H1 (cell line): ENCODE measurements at regions not wholly inside any gene's neighbourhood (a gene's known extent, or its start where the extent isn't known, plus 50 kb on each side); places are given as distances from the start of the nearest gene placed in this dataset.

Experiments used
- CTCF ChIA-PET: fragments of 300-600 bp; sonication (Branson Sonifier 250); formaldehyde crosslinking; loops from one replicate; lab custom pipeline; 2021; ENCODE audit not compliant: partially characterized antibody; lab: Charles Lee
- POLR2A ChIA-PET: fragments of 300-600 bp; sonication (Branson Sonifier 250); formaldehyde crosslinking; loops from one replicate; lab custom pipeline; 2021; ENCODE audit warnings: inconsistent platforms; ENCODE audit not compliant: partially characterized antibody; lab: Charles Lee
- DNase-seq, 2 experiments: peaks; one replicate each; pipeline versions ENCODE4 v3.0.0 to v3.0.0-alpha.2; 2010 to 2022; ENCODE audit warnings: low spot score in 2 of 2, low read depth in 1 of 2, mixed read lengths in 1 of 2
- FAIRE-seq: peaks from 2 replicates; lab custom pipeline; 2011; peaks lifted over from hg19 to GRCh38; lab: Jason Lieb, UNC
- H2AFZ ChIP-seq: 2 replicates; pipeline ENCODE4 v1.8.1; 2012; ENCODE audit warnings: low read length, inconsistent platforms
- H2AK5ac ChIP-seq: 2 replicates; pipeline ENCODE4 v1.6.1; 2013; ENCODE audit warnings: low read depth, low read length
- H2BK120ac ChIP-seq: replicated peaks from 2 replicates; pipeline ENCODE3; 2013; ENCODE audit warnings: low read depth, low read length, inconsistent platforms
- H2BK12ac ChIP-seq: 2 replicates; pipeline ENCODE4 v1.6.1; 2013; ENCODE audit warnings: low read depth, low read length
- H2BK15ac ChIP-seq: 2 replicates; pipeline ENCODE4 v1.6.1; 2013; ENCODE audit warnings: low read length
- H2BK20ac ChIP-seq: 2 replicates; pipeline ENCODE4 v1.6.1; 2013; ENCODE audit warnings: low read length
- H2BK5ac ChIP-seq: 2 replicates; pipeline ENCODE4 v1.6.1; 2013; ENCODE audit warnings: low read depth, low read length
- H3K14ac ChIP-seq: 2 replicates; pipeline ENCODE4 v1.6.1; 2013; ENCODE audit warnings: inconsistent platforms; ENCODE audit not compliant: insufficient read length
- H3K18ac ChIP-seq: 2 replicates; pipeline ENCODE4 v1.6.1; 2013; ENCODE audit warnings: low read length; ENCODE audit errors: extremely low read depth
- H3K23ac ChIP-seq: 2 replicates; pipeline ENCODE4 v1.6.1; 2013; ENCODE audit warnings: inconsistent platforms; ENCODE audit not compliant: insufficient read length
- H3K23me2 ChIP-seq: 2 replicates; pipeline ENCODE4 v1.6.1; 2013; ENCODE audit warnings: low read depth, low read length
- H3K27ac ChIP-seq: 2 replicates; pipeline ENCODE4 v1.6.1; 2011; ENCODE audit warnings: low read depth, low read length, inconsistent platforms
- H3K27me3 ChIP-seq, 4 experiments: replicated peaks in 1 of 4; 1 replicate in 1 of 4; 2 replicates in 3 of 4; pipeline versions ENCODE4 v1.6.1 to v1.8.1; 2011 to 2013; ENCODE audit warnings: low read length in 3 of 4, mild to moderate bottlenecking in 3 of 4, inconsistent platforms in 2 of 4, mixed read lengths in 2 of 4, moderate library complexity in 1 of 4; ENCODE audit not compliant: control insufficient read depth in 3 of 4, insufficient read depth in 3 of 4; ENCODE audit errors: extremely low read depth in 1 of 4
- H3K36me3 ChIP-seq, 4 experiments: 2 replicates each; pipeline versions ENCODE4 v1.6.1 to v1.8.1; 2011 to 2013; ENCODE audit warnings: mild to moderate bottlenecking in 4 of 4, low read length in 3 of 4, moderate library complexity in 2 of 4, control low read depth in 1 of 4, inconsistent platforms in 1 of 4; ENCODE audit not compliant: insufficient read depth in 4 of 4, control insufficient read depth in 2 of 4
- H3K4ac ChIP-seq: replicated peaks from 2 replicates; pipeline ENCODE3; 2013; ENCODE audit warnings: low read length, low read depth, mixed read lengths, inconsistent platforms; ENCODE audit not compliant: insufficient read length
- H3K4me1 ChIP-seq, 4 experiments: replicated peaks in 1 of 4; 1 replicate in 1 of 4; 2 replicates in 3 of 4; pipeline versions ENCODE4 v1.6.1 to v1.8.1; 2011 to 2013; ENCODE audit warnings: low read length in 3 of 4, inconsistent platforms in 2 of 4, mixed read lengths in 1 of 4; ENCODE audit not compliant: insufficient read depth in 4 of 4, control insufficient read depth in 3 of 4
- H3K4me2 ChIP-seq, 2 experiments: 2 replicates each; pipeline versions ENCODE4 v1.6.1 to v1.8.1; 2011 to 2013; ENCODE audit warnings: low read depth in 2 of 2, low read length in 2 of 2, control low read depth in 1 of 2, inconsistent platforms in 1 of 2, mild to moderate bottlenecking in 1 of 2; ENCODE audit not compliant: insufficient read depth in 1 of 2
- H3K4me3 ChIP-seq, 4 experiments: fragments of 200-600, 300-600 bp in 1 of 4; sonication (generic), shearing (Covaris generic), sonication (Bioruptor Twin) in 1 of 4; 2 replicates each; pipeline versions ENCODE4 v1.5.1 to v1.8.1; 2011 to 2016; ENCODE audit warnings: low read length in 4 of 4, low read depth in 3 of 4, control low read depth in 2 of 4, inconsistent platforms in 2 of 4, mild to moderate bottlenecking in 2 of 4, mixed read lengths in 1 of 4, moderate library complexity in 1 of 4; ENCODE audit not compliant: insufficient read depth in 2 of 4; ENCODE audit errors: extremely low read depth in 1 of 4
- H3K56ac ChIP-seq: replicated peaks from 2 replicates; pipeline ENCODE3; 2013; ENCODE audit warnings: low read depth, mild to moderate bottlenecking, mixed read lengths, low read length, inconsistent platforms; ENCODE audit not compliant: insufficient read length
- H3K79me1 ChIP-seq: 2 replicates; pipeline ENCODE4 v1.6.1; 2013; ENCODE audit warnings: low read depth, low read length, control low read depth
- H3K79me2 ChIP-seq, 2 experiments: 2 replicates each; pipeline versions ENCODE4 v1.6.1 to v1.8.1; 2012 to 2013; ENCODE audit warnings: low read length in 2 of 2, mild to moderate bottlenecking in 2 of 2, inconsistent platforms in 1 of 2; ENCODE audit not compliant: insufficient read depth in 2 of 2, control insufficient read depth in 1 of 2
- H3K9ac ChIP-seq, 4 experiments: replicated peaks in 1 of 4; 1 replicate in 1 of 4; 2 replicates in 3 of 4; pipeline versions ENCODE4 v1.6.1 to v1.8.1; 2011 to 2013; ENCODE audit warnings: low read depth in 3 of 4, low read length in 3 of 4, control low read depth in 2 of 4, mild to moderate bottlenecking in 2 of 4, moderate library complexity in 2 of 4, inconsistent platforms in 1 of 4; ENCODE audit errors: extremely low read depth in 1 of 4
- H3K9me3 ChIP-seq, 2 experiments: 2 replicates each; pipeline versions ENCODE4 v1.6.1 to v1.8.1; 2012 to 2013; ENCODE audit warnings: mild to moderate bottlenecking in 2 of 2, moderate library complexity in 2 of 2, control low read depth in 1 of 2, inconsistent platforms in 1 of 2, low read depth in 1 of 2, low read length in 1 of 2, mixed read lengths in 1 of 2; ENCODE audit not compliant: insufficient read depth in 2 of 2
- H4K20me1 ChIP-seq, 2 experiments: replicated peaks in 1 of 2; 2 replicates each; pipeline versions ENCODE3 to v1.8.1; 2011 to 2013; ENCODE audit warnings: inconsistent platforms in 2 of 2, low read length in 2 of 2, mild to moderate bottlenecking in 1 of 2; ENCODE audit not compliant: insufficient read depth in 2 of 2, control insufficient read depth in 1 of 2
- H4K5ac ChIP-seq: 2 replicates; pipeline ENCODE4 v1.6.1; 2013; ENCODE audit warnings: low read length, low read depth, mixed read lengths, inconsistent platforms; ENCODE audit not compliant: insufficient read length
- H4K8ac ChIP-seq: 2 replicates; pipeline ENCODE4 v1.8.0; 2013; ENCODE audit warnings: mild to moderate bottlenecking, moderate library complexity, low read length, inconsistent platforms; ENCODE audit not compliant: insufficient read depth; ENCODE audit errors: extremely low read depth
- H4K91ac ChIP-seq: replicated peaks from 2 replicates; pipeline ENCODE3; 2013; ENCODE audit warnings: low read length, mixed read lengths, inconsistent platforms; ENCODE audit not compliant: insufficient read length
- CBX8 ChIP-seq: fragments of 300-800, 300-1000 bp; sonication (generic); IDR thresholded peaks from 2 replicates; pipeline ENCODE4 v1.7.1; 2016; ENCODE audit warnings: low read depth, low read length, borderline replicate concordance
- E2F6 ChIP-seq: IDR thresholded peaks from 2 replicates; pipeline ENCODE4 v1.6.1; 2012; ENCODE audit warnings: inconsistent platforms
- EZH2 ChIP-seq: fragments of 200-600 bp; sonication (generic); IDR thresholded peaks from 2 replicates; pipeline ENCODE4 v1.7.1; 2012; ENCODE audit warnings: low read depth, mild to moderate bottlenecking, moderate library complexity, low read length, inconsistent platforms; ENCODE audit not compliant: severe bottlenecking
- GABPA ChIP-seq: IDR thresholded peaks from 2 replicates; pipeline ENCODE4 v1.6.1; 2011; ENCODE audit warnings: mild to moderate bottlenecking, low read length, moderate library complexity, borderline replicate concordance; ENCODE audit not compliant: insufficient read depth
- HDAC6 ChIP-seq: IDR thresholded peaks from one replicate; pipeline ENCODE4 v1.7.1; 2012; ENCODE audit warnings: low read depth, mild to moderate bottlenecking, inconsistent platforms, low read length, moderate library complexity
- KDM5A ChIP-seq: fragments of 200-600 bp; IDR thresholded peaks from 2 replicates; pipeline ENCODE4 v1.7.1; 2012; ENCODE audit warnings: mild to moderate bottlenecking, low read length, inconsistent platforms, mixed read lengths
- MAX ChIP-seq: IDR thresholded peaks from 2 replicates; pipeline ENCODE4 v1.6.1; 2012; ENCODE audit warnings: inconsistent platforms
- PHF8 ChIP-seq: fragments of 200-600 bp; sonication (generic); conservative IDR thresholded peaks from 2 replicates; pipeline ENCODE4 v1.7.1; 2012; ENCODE audit warnings: low read depth, mild to moderate bottlenecking, inconsistent platforms, low read length, moderate library complexity
- SP1 ChIP-seq: IDR thresholded peaks from 2 replicates; pipeline ENCODE4 v1.6.1; 2011; ENCODE audit warnings: low read depth, low read length
- SP2 ChIP-seq: IDR thresholded peaks from 2 replicates; pipeline ENCODE4 v1.6.1; 2012; ENCODE audit warnings: mild to moderate bottlenecking, low read length, inconsistent platforms
- SP4 ChIP-seq: IDR thresholded peaks from 2 replicates; pipeline ENCODE4 v1.6.1; 2012; ENCODE audit warnings: low read length, inconsistent platforms
- SRF ChIP-seq: IDR thresholded peaks from 2 replicates; pipeline ENCODE4 v1.6.1; 2011; ENCODE audit warnings: mild to moderate bottlenecking, low read depth, low read length, moderate library complexity
- WGBS, 2 experiments: shearing (Covaris generic) in 1 of 2; methylation state at CpG; one replicate each; pipeline versions ENCODE4 v1.1.6 to v1.1.7; 2013 to 2015; ENCODE audit warnings: low lambda C conversion rate in 2 of 2, mixed read lengths in 2 of 2, inconsistent platforms in 1 of 2, low coverage in 1 of 2, missing lambda C conversion rate in 1 of 2; ENCODE audit not compliant: insufficient replicate concordance in 2 of 2, insufficient coverage in 1 of 2, insufficient read length in 1 of 2; ENCODE audit errors: extremely low coverage in 1 of 2, missing lambda C conversion rate in 1 of 2; 5-methylcytosine and 5-hydroxymethylcytosine counted together

DNA sequence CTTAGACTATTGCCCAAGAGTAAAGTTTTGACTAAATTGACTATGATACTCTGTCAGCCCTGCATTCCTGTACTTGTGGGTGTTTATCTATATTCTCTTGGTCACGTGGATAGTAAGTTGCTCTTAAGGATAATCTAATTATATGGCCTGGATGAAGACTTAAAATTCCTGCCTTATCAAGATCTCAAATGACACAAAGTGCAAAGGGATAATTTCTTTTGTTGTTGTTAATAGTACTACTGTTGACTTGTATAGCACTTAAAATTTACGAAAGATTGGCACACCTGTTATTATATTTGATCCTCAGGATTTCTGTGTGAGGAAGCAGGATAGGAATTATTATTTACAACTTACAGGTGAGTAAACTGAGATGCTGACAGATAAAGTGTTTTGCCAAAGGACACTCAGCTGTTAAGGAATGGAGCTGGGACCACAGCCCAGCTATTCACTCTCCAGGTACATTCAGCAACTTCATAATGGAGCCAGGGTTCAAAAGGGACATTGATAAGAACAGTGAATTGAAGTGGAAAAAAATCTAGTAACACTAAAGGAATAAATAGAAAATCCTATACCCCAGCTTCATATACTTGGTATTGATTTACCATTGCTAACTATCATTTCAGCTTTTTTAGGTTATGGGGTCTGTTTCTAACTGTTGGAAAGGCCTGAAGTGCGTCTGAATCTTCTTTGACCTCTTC, 53.4 kb upstream of the EVL start:
- Histone ChIP-seq H3K79me1 (no peaks in the 10 kb centered on the region; the same call in 1 of the 2 replicates), H2AK5ac (no peak overlapping the region), H2BK20ac (no peak overlapping the region), H2BK15ac (no peak overlapping the region), H4K5ac (no peak overlapping the region), H4K8ac (no peak overlapping the region), H3K36me3 (peaks cover 0 to 2% (median 0%) of the 10 kb centered on the region in 4 experiments; a peak in 2 of 8 replicates), H3K4me2 (no peak overlapping the region), H2AFZ (no peak overlapping the region), H2BK12ac (no peak overlapping the region), H2BK120ac (no peak overlapping the region), H3K4ac (no peak overlapping the region), H3K14ac (no peak overlapping the region), H3K18ac (no peak overlapping the region), H2BK5ac (no peak overlapping the region), H4K91ac (no peak overlapping the region), H3K27ac (no peak overlapping the region), H3K9ac (no peak overlapping the region), H3K4me1 (no peaks in the 10 kb centered on the region), H4K20me1 (peaks cover 0 to 2% of the 10 kb centered on the region in 2 experiments), H3K9me3 (0 out of 4 replicates have a peak, but pooled peaks cover 0 to 2% of the 10 kb centered on the region in 2 experiments), H3K23ac (no peak overlapping the region), H3K79me2 (peaks cover 0 to 4% of the 10 kb centered on the region in 2 experiments; a peak in 2 of 4 replicates), H3K23me2 (no peaks in the 10 kb centered on the region), H3K27me3 (no peaks in the 10 kb centered on the region), H3K56ac (no peak overlapping the region), H3K4me3 (no peak overlapping the region)
- CTCF ChIA-PET: interaction anchor here (1.2 kb wide), 1 partner anchor 13 kb away, joined by 4 read pairs; no protein-coding TSS in a partner anchor
- 86% methylated on average over 3 of the region's 3 CpGs; no CpG with 5 or more reads in 1 of the 2 experiments for WGBS, 2 experiments
- POLR2A ChIA-PET: no interaction called here
- DNase-seq (no peak), FAIRE-seq (no peak)
- TF ChIP-seq EZH2 (no peak), HDAC6 (no peak), E2F6 (no peak), MAX (no peak), CBX8 (no peak), SP2 (no peak), SRF (no peak), SP4 (no peak), SP1 (no peak), KDM5A (no peak), PHF8 (no peak), GABPA (no peak)
